ENCODE measurements at regions not wholly inside any gene's neighbourhood (a gene's known extent, or its start where the extent isn't known, plus 50 kb on each side); places are given as distances from the start of the nearest gene placed in this dataset.

DNA sequence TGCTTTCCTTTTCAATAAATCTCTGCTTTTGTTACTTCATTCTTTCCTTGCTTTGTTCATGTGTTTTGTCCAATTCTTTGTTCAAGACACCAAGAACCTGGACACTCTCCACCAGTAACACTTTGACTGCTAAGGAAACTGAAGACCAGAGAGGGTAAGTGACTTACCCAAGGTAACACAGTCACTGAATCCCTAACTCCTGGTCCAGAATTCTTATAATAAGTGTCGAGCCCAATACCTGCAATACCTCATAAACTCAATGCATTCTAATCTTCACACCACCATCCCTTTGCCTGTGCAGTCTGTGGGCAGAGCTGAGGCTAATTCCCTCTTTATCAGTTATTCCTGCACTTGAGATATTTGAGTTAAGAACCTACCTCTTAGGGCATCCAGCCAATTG, 237.8 kb downstream of the UACA start:
- TF ChIP-seq, protein P1, sequence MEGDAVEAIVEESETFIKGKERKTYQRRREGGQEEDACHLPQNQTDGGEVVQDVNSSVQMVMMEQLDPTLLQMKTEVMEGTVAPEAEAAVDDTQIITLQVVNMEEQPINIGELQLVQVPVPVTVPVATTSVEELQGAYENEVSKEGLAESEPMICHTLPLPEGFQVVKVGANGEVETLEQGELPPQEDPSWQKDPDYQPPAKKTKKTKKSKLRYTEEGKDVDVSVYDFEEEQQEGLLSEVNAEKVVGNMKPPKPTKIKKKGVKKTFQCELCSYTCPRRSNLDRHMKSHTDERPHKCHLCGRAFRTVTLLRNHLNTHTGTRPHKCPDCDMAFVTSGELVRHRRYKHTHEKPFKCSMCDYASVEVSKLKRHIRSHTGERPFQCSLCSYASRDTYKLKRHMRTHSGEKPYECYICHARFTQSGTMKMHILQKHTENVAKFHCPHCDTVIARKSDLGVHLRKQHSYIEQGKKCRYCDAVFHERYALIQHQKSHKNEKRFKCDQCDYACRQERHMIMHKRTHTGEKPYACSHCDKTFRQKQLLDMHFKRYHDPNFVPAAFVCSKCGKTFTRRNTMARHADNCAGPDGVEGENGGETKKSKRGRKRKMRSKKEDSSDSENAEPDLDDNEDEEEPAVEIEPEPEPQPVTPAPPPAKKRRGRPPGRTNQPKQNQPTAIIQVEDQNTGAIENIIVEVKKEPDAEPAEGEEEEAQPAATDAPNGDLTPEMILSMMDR (IDR thresholded peaks at IDR 0.05) = no peak
- TF ChIP-seq POLR2A (IDR thresholded peaks at IDR 0.05) = no peak
